ENCODE measurements at regions not wholly inside any gene's neighbourhood (a gene's known extent, or its start where the extent isn't known, plus 50 kb on each side); places are given as distances from the start of the nearest gene placed in this dataset.

DNA sequence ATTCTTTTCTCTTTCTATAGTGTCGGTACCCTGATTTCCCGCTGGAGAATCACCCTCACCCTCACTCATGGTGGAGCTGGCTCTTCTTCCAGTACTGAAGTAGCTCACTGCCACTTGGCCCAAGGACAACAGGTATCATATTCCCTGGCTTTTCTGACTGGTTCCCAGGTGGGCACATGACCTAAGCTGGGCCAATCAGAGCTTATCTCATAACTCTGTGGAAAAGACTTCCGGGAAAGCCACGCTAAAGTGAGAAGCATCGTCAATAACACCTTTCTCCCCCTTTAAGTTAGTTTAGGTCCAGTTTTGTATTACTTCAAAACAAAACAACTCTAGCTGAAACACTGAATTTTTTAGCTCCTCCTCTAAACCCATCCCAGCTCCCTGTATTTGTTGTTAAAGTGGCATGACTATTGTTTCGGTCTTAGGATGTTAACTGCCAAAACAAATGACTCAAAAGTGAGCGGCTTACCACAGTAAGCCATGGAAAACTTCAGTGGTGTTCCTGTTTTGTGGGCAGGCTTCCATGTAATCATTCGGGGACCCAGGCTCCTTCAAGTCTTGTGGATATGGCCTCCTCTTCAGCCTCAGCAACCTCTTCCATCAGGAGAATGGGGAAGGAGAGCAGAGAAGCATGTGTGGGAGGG, 137.4 kb upstream of the DLX2 start:
- ChIA-PET CTCF (ENCODE audit: partially characterized antibody) (interaction anchor here (1.0 to 1.2 kb wide), 3 partner anchors 20 to 41 kb away, joined by 3 read pairs; no protein-coding TSS in a partner anchor), POLR2A (ENCODE audit: partially characterized antibody) (interaction anchor here (1.0 to 1.5 kb wide), 2 partner anchors 9 to 188 kb away, joined by 3 read pairs; partner anchors contain the start of gene ITGA6)
- peaks cover 0 to 11% (median 3%) of the 10 kb centered on the region in 4 experiments; a peak in 2 of 7 replicates for H3K4me1 ChIP-seq (replicated peaks in 1 of 4; ENCODE audit: control insufficient read depth in 3 of 4, insufficient read depth in 4 of 4, low read length in 3 of 4)
- no peak overlapping the region for H3K23ac ChIP-seq (ENCODE audit: insufficient read length)
- H2BK15ac ChIP-seq (ENCODE audit: low read length): 0 out of 2 replicates have a peak overlapping the region, but pooled peaks have one; percentile 25
- H4K20me1 ChIP-seq (replicated peaks in 1 of 2; ENCODE audit: control insufficient read depth in 1 of 2, insufficient read depth in 2 of 2, low read length in 2 of 2): no peaks in the 10 kb centered on the region
- H2AK5ac ChIP-seq (ENCODE audit: low read depth, low read length): no peak overlapping the region
- no peak overlapping the region for H3K27ac ChIP-seq (ENCODE audit: low read depth, low read length)
- H3K56ac ChIP-seq (replicated peaks; ENCODE audit: insufficient read length, low read depth, low read length): no peak overlapping the region
- H2BK20ac ChIP-seq (ENCODE audit: low read length): 0 out of 2 replicates have a peak overlapping the region, but pooled peaks have one; percentile 15
- no peaks in the 10 kb centered on the region for H3K36me3 ChIP-seq (ENCODE audit: control insufficient read depth in 2 of 4, insufficient read depth in 4 of 4, low read length in 3 of 4)
- H3K23me2 ChIP-seq (ENCODE audit: low read depth, low read length): peaks cover 4% of the 10 kb centered on the region; the same call in 1 of the 2 replicates
- peaks cover 0 to 13% (median 4%) of the 10 kb centered on the region in 4 experiments; a peak in 4 of 7 replicates for H3K27me3 ChIP-seq (replicated peaks in 1 of 4; ENCODE audit: control insufficient read depth in 3 of 4, extremely low read depth in 1 of 4, insufficient read depth in 3 of 4, low read length in 3 of 4)
- DNase-seq (ENCODE audit: low read depth in 1 of 2, low spot score in 2 of 2) (no peak), FAIRE-seq (no peak)
- H3K18ac ChIP-seq (ENCODE audit: extremely low read depth, low read length): no peak overlapping the region
- H3K4ac ChIP-seq (replicated peaks; ENCODE audit: insufficient read length, low read depth, low read length): no peak overlapping the region
- H2BK5ac ChIP-seq (ENCODE audit: low read depth, low read length): no peak overlapping the region
- H3K4me2 ChIP-seq (ENCODE audit: insufficient read depth in 1 of 2, low read depth in 2 of 2, low read length in 2 of 2): no peak overlapping the region
- no peak overlapping the region for H3K9ac ChIP-seq (replicated peaks in 1 of 4; ENCODE audit: extremely low read depth in 1 of 4, low read depth in 3 of 4, low read length in 3 of 4)
- no peak overlapping the region for H4K5ac ChIP-seq (ENCODE audit: insufficient read length, low read depth, low read length)
- H2AFZ ChIP-seq (ENCODE audit: low read length): no peak overlapping the region
- no peak overlapping the region for H2BK120ac ChIP-seq (replicated peaks; ENCODE audit: low read depth, low read length)
- 94% methylated on average over 8 of the region's 8 CpGs; no CpG with 5 or more reads in 1 of the 2 experiments for WGBS, 2 experiments (ENCODE audit: extremely low coverage in 1 of 2, insufficient coverage in 1 of 2, insufficient read length in 1 of 2, insufficient replicate concordance in 2 of 2, low coverage in 1 of 2, low lambda C conversion rate in 2 of 2, missing lambda C conversion rate in 1 of 2)
- H4K91ac ChIP-seq (replicated peaks; ENCODE audit: insufficient read length, low read length): no peak overlapping the region
- no peak overlapping the region for H3K4me3 ChIP-seq (ENCODE audit: extremely low read depth in 1 of 4, insufficient read depth in 2 of 4, low read depth in 3 of 4, low read length in 4 of 4)
- H3K79me1 ChIP-seq (ENCODE audit: low read depth, low read length): no peaks in the 10 kb centered on the region
- H4K8ac ChIP-seq (ENCODE audit: extremely low read depth, insufficient read depth, low read length): no peak overlapping the region
- H3K14ac ChIP-seq (ENCODE audit: insufficient read length): no peak overlapping the region
- H2BK12ac ChIP-seq (ENCODE audit: low read depth, low read length): no peak overlapping the region; the same call in 1 of the 2 replicates
- H3K9me3 ChIP-seq (ENCODE audit: insufficient read depth in 2 of 2, low read depth in 1 of 2, low read length in 1 of 2): no peaks in the 10 kb centered on the region
- no peaks in the 10 kb centered on the region for H3K79me2 ChIP-seq (ENCODE audit: control insufficient read depth in 1 of 2, insufficient read depth in 2 of 2, low read length in 2 of 2)
- TF ChIP-seq, protein P1, sequence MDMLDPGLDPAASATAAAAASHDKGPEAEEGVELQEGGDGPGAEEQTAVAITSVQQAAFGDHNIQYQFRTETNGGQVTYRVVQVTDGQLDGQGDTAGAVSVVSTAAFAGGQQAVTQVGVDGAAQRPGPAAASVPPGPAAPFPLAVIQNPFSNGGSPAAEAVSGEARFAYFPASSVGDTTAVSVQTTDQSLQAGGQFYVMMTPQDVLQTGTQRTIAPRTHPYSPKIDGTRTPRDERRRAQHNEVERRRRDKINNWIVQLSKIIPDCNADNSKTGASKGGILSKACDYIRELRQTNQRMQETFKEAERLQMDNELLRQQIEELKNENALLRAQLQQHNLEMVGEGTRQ (IDR thresholded peaks at IDR 0.05; ENCODE audit: low read length): no peak
- TF ChIP-seq CEBPB (IDR thresholded peaks at IDR 0.05; ENCODE audit: low read depth, low read length) (no peak), NANOG (IDR thresholded peaks at IDR 0.05; ENCODE audit: insufficient read depth, low read depth, low read length, poor library complexity, severe bottlenecking) (no peak), RXRA (IDR thresholded peaks at IDR 0.05; ENCODE audit: insufficient read depth, low read depth, low read length) (no peak), HDAC2 (IDR thresholded peaks at IDR 0.05; ENCODE audit: borderline replicate concordance in 1 of 2, low read depth in 2 of 2, low read length in 2 of 2) (no peak), SP1 (IDR thresholded peaks at IDR 0.05; ENCODE audit: low read depth, low read length) (no peak), CREB1 (IDR thresholded peaks at IDR 0.05) (no peak), MAFK (IDR thresholded peaks at IDR 0.05; ENCODE audit: low read depth, low read length) (no peak), SUZ12 (IDR thresholded peaks at IDR 0.05; ENCODE audit: low read length) (no peak)
- TF ChIP-seq, protein P2, sequence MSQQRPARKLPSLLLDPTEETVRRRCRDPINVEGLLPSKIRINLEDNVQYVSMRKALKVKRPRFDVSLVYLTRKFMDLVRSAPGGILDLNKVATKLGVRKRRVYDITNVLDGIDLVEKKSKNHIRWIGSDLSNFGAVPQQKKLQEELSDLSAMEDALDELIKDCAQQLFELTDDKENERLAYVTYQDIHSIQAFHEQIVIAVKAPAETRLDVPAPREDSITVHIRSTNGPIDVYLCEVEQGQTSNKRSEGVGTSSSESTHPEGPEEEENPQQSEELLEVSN (IDR thresholded peaks at IDR 0.05): no peak
